Fibroblast of pulmonary artery (primary cell): ENCODE measurements at regions not wholly inside any gene's neighbourhood (a gene's known extent, or its start where the extent isn't known, plus 50 kb on each side); places are given as distances from the start of the nearest gene placed in this dataset.

Source experiments
- DNase-seq: peaks from one replicate; pipeline ENCODE4 v3.0.0-alpha.2; 2010; ENCODE audit warnings: low read depth
- H3K4me3 ChIP-seq: replicated peaks from 2 replicates; pipeline ENCODE4 v1.5.1; 2011; ENCODE audit warnings: low read depth, mild to moderate bottlenecking, control low read depth, low read length, moderate library complexity
- CTCF ChIP-seq: IDR thresholded peaks from 2 replicates; pipeline ENCODE4 v1.5.1; 2011; ENCODE audit warnings: mild to moderate bottlenecking, control low read depth, low read length, inconsistent platforms; ENCODE audit errors: missing control alignments

DNA sequence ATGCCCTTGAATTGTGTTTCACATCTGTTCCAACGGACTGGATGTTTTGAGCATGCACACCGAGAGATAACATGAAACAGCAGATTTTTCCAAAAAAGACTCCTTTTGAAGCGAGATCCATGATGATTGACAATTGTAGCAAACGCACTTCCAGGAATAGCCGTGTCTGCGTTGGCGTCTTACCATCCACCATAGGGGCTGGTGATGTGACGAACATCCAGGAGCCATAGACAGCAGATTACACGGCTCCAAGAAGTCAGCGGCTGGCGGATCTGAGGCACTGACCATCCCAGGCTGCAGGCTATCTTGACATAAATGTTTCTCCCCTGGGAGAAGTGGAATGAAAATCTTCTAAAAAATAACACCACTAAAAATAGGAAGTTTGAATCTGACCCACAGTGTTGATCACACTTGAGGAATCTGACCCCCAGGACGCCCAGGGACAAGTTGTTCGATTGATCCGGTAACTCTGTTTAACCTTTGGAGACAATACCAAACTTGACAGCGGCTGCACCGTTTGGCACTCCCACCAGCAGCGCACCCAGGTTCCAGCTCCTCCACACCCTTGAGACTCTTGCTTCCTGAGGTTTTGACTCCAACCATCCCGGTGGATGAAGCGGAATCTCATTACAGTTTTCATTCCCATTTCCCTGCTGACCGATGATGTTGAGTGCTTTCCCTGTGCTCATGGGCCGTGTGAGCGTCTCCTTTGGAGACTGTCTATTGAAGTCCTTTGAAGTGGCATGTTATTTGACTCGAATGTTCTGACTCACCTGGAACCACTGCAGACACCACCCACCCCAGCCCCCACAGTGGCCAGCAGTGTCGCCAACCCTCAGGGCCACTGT lies 140.0 kb upstream of the GPC1 start:
- no peak overlapping the region for H3K4me3 ChIP-seq
- DNase-seq, result no peak

DNA sequence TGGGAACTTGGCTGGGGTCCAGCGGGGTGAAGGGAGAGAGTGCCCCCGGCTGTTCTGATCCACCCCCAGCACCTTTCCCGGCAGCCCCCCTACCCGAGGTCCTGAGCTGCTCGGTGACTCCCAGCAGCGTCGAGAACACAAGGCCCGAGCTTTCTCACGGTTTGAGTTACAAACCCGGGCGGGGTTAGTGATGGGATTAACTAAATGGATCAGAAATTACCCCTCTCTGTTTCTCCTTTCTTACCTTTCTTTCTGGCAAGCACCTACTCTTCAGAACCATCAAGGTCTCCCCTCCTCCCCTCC lies 139.4 kb upstream of the GPC1 start:
- H3K4me3 ChIP-seq, result no peak overlapping the region
- DNase-seq, result no peak
- no peak for TF ChIP-seq CTCF

More for the DNA sequence above, 140.0 kb upstream of the GPC1 start:
- no peak for TF ChIP-seq CTCF

- DNase-seq, result no peak
- H3K4me3 ChIP-seq, result no peak overlapping the region
- TF ChIP-seq CTCF, result no peak
Measured at GRCh38 chr2:240296476-240297255, 138.8 kb upstream of the GPC1 start.

DNA sequence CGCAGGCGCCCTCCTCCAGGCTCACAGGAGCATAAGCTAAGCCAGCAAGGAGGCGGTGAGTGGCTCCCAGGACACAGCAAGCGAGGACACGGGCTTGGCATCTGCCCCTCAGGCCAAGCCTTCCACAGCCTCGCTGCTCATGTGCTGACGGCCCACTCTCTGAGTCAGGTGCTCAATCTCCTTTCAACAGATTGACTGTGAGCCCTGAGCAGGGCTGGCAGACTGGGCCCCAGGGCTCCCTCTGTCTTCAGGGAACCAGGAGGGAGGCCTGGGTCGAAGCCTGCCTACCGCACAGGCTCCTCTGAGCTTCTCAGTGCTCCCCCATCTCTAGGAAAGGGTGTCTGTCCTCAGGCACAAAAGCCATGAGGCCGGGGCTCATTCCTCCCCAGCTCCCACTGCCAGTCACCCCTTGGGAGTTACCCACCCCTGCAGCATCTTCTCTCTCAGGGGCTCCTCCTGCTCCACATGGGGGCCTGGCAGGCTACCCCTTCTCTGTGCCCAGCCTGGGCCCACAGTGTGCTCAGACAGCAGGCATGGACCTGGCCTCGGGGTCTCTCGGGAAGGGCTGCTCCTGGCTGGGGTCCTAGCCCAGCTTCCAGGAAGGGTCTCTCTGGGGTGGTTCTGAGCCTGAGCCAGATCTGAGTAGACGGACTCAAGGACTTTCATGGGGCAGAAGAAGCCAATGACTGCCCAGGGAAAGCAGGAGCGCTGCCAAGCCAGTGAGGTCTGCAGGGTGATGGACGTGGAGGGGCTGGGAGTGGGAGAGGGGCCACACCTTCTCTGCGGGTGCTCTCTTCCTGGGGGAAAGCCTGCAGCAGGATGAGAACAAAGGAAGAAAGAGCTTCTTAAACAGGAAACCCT lies 138.0 kb upstream of the GPC1 start:
- no peak for TF ChIP-seq CTCF
- DNase-seq, result no peak
- no peak overlapping the region for H3K4me3 ChIP-seq

DNA sequence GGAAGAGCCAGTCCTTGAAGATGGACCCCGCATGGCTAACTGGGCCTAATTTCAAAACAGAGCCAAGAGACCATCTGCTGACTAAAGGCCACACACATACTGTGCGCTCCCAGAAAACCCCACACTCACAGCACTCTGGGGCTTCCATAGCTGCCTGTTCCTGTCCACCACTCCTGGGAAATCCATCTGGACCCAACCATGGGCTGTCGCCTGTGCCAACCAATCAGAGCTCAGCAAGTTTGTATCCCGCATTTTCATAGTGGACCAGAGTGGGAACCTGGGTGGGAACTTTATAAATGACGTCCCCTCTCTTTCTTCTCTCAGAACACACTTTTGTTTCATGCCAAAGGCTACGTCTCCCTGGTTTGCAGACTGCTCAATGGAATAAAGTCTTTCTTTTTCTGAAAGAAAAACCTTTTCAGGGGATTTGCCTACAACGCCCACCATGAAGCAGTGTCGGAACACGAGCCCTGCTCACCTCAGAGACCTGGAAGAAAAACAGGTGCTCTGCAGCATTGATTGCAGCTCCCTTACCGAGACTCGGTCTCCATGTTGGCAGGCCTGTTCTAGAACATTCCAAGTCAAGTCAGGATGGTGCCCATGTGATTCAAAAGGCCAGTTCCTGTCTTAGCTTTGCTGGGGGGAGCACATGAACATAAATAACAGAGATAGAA lies 137.2 kb upstream of the GPC1 start:
- H3K4me3 ChIP-seq, result no peak overlapping the region
- DNase-seq, result no peak
- TF ChIP-seq CTCF, result no peak
